Astrocyte of the spinal cord (primary cell): ENCODE measurements at regions not wholly inside any gene's neighbourhood (a gene's known extent, or its start where the extent isn't known, plus 50 kb on each side); places are given as distances from the start of the nearest gene placed in this dataset.

Experiments
- DNase-seq: peaks from one replicate; pipeline ENCODE4 v3.0.0; 2011; ENCODE audit warnings: low read depth, low spot score
- H3K4me3 ChIP-seq: 2 replicates; pipeline ENCODE4 v1.5.1; 2011; ENCODE audit warnings: low read depth, mild to moderate bottlenecking, low read length, moderate library complexity
- CTCF ChIP-seq: IDR thresholded peaks from 2 replicates; pipeline ENCODE4 v1.5.1; 2012; ENCODE audit warnings: low read depth, mild to moderate bottlenecking, low read length, inconsistent platforms
- in situ Hi-C: cut with HindIII; loops from 2 replicates; pipeline ENCODE4 v1.10.0; 2017; ENCODE audit warnings: low sequenced_read_pairs

DNA sequence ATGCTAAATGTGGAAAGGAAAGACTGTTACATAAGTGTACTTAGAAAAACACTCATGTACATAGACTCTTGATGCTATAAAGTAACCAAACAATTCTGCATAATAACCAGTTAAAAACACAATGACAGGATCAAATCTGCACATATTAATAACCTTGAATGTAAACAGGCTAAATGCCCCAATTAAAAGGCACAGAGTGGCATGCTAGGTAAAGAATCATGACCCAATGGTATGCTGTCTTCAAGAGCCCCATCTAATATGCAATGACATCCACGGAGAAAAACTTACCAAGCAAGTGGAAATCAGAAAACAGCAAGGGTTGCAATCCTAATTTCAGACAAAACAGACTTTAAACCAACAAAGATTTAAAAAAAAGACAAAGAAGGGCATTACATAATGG, 644.8 kb upstream of the PKN2 start:
- H3K4me3 ChIP-seq = no peak overlapping the region
- no peak for TF ChIP-seq CTCF
- in situ Hi-C loops = no loop called here
- no peak for DNase-seq

GRCh38 chr1:88043834-88044233, 640.2 kb upstream of the PKN2 start:
- TF ChIP-seq CTCF = no peak
- DNase-seq = no peak
- no peak overlapping the region for H3K4me3 ChIP-seq
- in situ Hi-C loops = no loop called here

- in situ Hi-C loops = no loop called here
- no peak overlapping the region for H3K4me3 ChIP-seq
- DNase-seq = no peak
- TF ChIP-seq CTCF = no peak
Measured at GRCh38 chr1:88052167-88052566, 631.9 kb upstream of the PKN2 start.

DNA sequence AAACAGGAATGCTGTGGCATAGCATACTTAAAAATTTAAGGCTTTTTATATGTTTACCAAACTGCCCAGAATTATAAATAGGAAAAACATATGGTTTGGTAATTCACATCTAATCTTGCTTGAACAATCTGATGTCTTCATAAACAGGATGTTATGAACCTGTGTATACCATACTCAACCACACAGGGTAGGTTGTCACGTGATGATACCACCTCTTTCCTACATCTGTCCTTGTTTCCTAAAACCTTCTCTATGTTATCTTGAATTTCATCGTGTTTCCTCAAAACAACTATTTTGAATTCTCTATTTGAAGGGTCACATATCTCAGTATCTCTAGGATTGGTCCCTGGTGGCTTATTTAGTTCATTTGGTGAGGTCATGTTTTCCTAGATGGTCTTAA, 631.0 kb upstream of the PKN2 start:
- H3K4me3 ChIP-seq = no peak overlapping the region
- in situ Hi-C loops = no loop called here
- DNase-seq = no peak
- TF ChIP-seq CTCF = no peak

- in situ Hi-C loops = no loop called here
- DNase-seq = no peak
- no peak for TF ChIP-seq CTCF
- H3K4me3 ChIP-seq = no peak overlapping the region
Measured at GRCh38 chr1:88056881-88057280, 627.2 kb upstream of the PKN2 start.

DNA sequence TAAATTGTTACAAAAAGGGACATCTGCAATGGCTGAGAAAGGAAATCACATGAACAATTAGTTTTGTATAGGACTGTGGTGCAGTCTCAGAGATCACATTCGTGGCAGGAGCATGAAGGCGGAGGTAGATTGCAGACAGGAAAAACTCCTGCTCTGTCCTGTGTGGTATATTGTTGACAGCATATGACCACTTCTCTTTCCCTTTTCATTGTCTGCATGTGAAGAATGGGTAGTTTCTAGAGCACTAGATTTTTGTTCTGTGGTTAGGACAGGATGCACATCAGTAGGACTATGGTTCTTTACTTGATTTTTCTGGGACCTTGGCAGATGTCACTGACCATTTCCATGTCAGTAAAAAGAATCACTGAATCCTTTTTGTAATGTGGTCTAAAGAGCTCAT, 625.9 kb upstream of the PKN2 start:
- no peak for TF ChIP-seq CTCF
- in situ Hi-C loops = no loop called here
- DNase-seq = no peak
- no peak overlapping the region for H3K4me3 ChIP-seq

GRCh38 chr1:88060112-88060673, 623.9 kb upstream of the PKN2 start:
- TF ChIP-seq CTCF = no peak
- H3K4me3 ChIP-seq = no peak overlapping the region
- in situ Hi-C loops = no loop called here
- DNase-seq = peak; percentile 1
